ENCODE measurements at regions not wholly inside any gene's neighbourhood (a gene's known extent, or its start where the extent isn't known, plus 50 kb on each side); places are given as distances from the start of the nearest gene placed in this dataset.

- no peak for TF ChIP-seq CTCF (IDR thresholded peaks at IDR 0.05; ENCODE audit: low read depth, low read length, missing control alignments)
- DNase-seq (ENCODE audit: extremely low read depth, low read depth): no peak
These were observed 143.0 kb downstream of the FGF9 start for GRCh38 chr13:21813844-21814243.

GRCh38 chr13:21814604-21815003 is 143.7 kb downstream of the FGF9 start:
- DNase-seq (ENCODE audit: extremely low read depth, low read depth): no peak
- TF ChIP-seq CTCF (IDR thresholded peaks at IDR 0.05; ENCODE audit: low read depth, low read length, missing control alignments): no peak
- H3K4me3 ChIP-seq (replicated peaks; ENCODE audit: low read depth, low read length): no peak overlapping the region

More at GRCh38 chr13:21813844-21814243, 143.0 kb downstream of the FGF9 start:
- H3K4me3 ChIP-seq (replicated peaks; ENCODE audit: low read depth, low read length): no peak overlapping the region

- no peak for DNase-seq (ENCODE audit: extremely low read depth, low read depth)
- no peak for TF ChIP-seq CTCF (IDR thresholded peaks at IDR 0.05; ENCODE audit: low read depth, low read length, missing control alignments)
- no peak overlapping the region for H3K4me3 ChIP-seq (replicated peaks; ENCODE audit: low read depth, low read length)
These were observed 147.0 kb downstream of the FGF9 start for GRCh38 chr13:21817878-21818277.

- H3K4me3 ChIP-seq (replicated peaks; ENCODE audit: low read depth, low read length): no peak overlapping the region
- no peak for TF ChIP-seq CTCF (IDR thresholded peaks at IDR 0.05; ENCODE audit: low read depth, low read length, missing control alignments)
- DNase-seq (ENCODE audit: extremely low read depth, low read depth): no peak
These were observed 151.2 kb downstream of the FGF9 start for GRCh38 chr13:21822029-21822428.

GRCh38 chr13:21823416-21823815 is 152.5 kb downstream of the FGF9 start:
- H3K4me3 ChIP-seq (replicated peaks; ENCODE audit: low read depth, low read length): no peak overlapping the region
- DNase-seq (ENCODE audit: extremely low read depth, low read depth): no peak
- no peak for TF ChIP-seq CTCF (IDR thresholded peaks at IDR 0.05; ENCODE audit: low read depth, low read length, missing control alignments)

- no peak for TF ChIP-seq CTCF (IDR thresholded peaks at IDR 0.05; ENCODE audit: low read depth, low read length, missing control alignments)
- no peak for DNase-seq (ENCODE audit: extremely low read depth, low read depth)
- H3K4me3 ChIP-seq (replicated peaks; ENCODE audit: low read depth, low read length): no peak overlapping the region
These were observed 153.1 kb downstream of the FGF9 start for GRCh38 chr13:21823949-21824348.

- no peak for DNase-seq (ENCODE audit: extremely low read depth, low read depth)
- no peak overlapping the region for H3K4me3 ChIP-seq (replicated peaks; ENCODE audit: low read depth, low read length)
- TF ChIP-seq CTCF (IDR thresholded peaks at IDR 0.05; ENCODE audit: low read depth, low read length, missing control alignments): no peak
These were observed 154.3 kb downstream of the FGF9 start for GRCh38 chr13:21825186-21825585.
